HL-60 (cell line): ENCODE measurements at regions not wholly inside any gene's neighbourhood (a gene's known extent, or its start where the extent isn't known, plus 50 kb on each side); places are given as distances from the start of the nearest gene placed in this dataset.

ENCODE experiments used
- CTCF ChIP-seq: IDR thresholded peaks from one replicate; pipeline ENCODE4 v1.5.1; 2011; ENCODE audit warnings: low read length, control low read depth, inconsistent platforms; ENCODE audit not compliant: insufficient read depth
- GABPA ChIP-seq: IDR thresholded peaks from 2 replicates; pipeline ENCODE4 v1.6.1; 2012; ENCODE audit warnings: low read depth
- POLR2AphosphoS5 ChIP-seq: IDR thresholded peaks from 2 replicates; pipeline ENCODE4 v1.6.1; 2012; ENCODE audit warnings: low read depth
- REST ChIP-seq: IDR thresholded peaks from 2 replicates; pipeline ENCODE4 v1.6.1; 2012; ENCODE audit warnings: low read depth; ENCODE audit not compliant: insufficient replicate concordance

GRCh38 chr11:70507466-70508230 is 109.3 kb downstream of the CTTN start:
- TF ChIP-seq CTCF (no peak), POLR2AphosphoS5 (no peak), REST (no peak), GABPA (no peak)
